NB4 (cell line): ENCODE measurements at regions not wholly inside any gene's neighbourhood (a gene's known extent, or its start where the extent isn't known, plus 50 kb on each side); places are given as distances from the start of the nearest gene placed in this dataset.

ENCODE experiments used
- MYC ChIP-seq: IDR thresholded peaks from 2 replicates; pipeline ENCODE4 v1.6.1; 2011; ENCODE audit warnings: low read depth, low read length
- POLR2A ChIP-seq: IDR thresholded peaks from 2 replicates; pipeline ENCODE4 v1.6.1; 2011; ENCODE audit warnings: mild to moderate bottlenecking; ENCODE audit not compliant: insufficient read length; ENCODE audit errors: extremely low read depth
- TF ChIP-seq, protein P1 (sequence below): IDR thresholded peaks from one replicate; pipeline ENCODE4 v1.5.1; 2012; ENCODE audit warnings: low read depth, low read length
- TF ChIP-seq, protein P2 (sequence below): IDR thresholded peaks from 2 replicates; pipeline ENCODE4 v1.6.1; 2011; ENCODE audit warnings: low read depth, low read length

DNA sequence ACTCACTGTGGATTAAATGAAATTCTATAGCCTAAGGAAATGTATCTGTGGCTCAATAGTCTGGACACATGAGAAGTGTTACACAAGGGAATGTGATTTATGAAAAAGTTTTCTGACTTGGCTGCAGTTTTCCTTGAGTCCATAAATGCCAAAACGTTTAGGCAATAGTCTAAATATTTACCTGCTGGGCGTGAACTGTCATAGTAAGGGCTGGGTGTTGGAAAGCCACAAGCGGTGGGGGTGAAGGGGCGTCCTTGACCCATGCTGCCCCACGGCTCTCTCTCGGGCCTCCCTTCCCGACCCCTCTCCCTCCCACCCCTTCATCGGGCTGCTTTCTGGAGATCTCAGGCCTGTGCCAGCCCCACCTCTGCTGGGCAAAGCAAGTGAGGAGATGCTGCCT, 223.7 kb downstream of the BUB3 start:
- TF ChIP-seq POLR2A (no peak), MYC (no peak)
- TF ChIP-seq, protein P1, sequence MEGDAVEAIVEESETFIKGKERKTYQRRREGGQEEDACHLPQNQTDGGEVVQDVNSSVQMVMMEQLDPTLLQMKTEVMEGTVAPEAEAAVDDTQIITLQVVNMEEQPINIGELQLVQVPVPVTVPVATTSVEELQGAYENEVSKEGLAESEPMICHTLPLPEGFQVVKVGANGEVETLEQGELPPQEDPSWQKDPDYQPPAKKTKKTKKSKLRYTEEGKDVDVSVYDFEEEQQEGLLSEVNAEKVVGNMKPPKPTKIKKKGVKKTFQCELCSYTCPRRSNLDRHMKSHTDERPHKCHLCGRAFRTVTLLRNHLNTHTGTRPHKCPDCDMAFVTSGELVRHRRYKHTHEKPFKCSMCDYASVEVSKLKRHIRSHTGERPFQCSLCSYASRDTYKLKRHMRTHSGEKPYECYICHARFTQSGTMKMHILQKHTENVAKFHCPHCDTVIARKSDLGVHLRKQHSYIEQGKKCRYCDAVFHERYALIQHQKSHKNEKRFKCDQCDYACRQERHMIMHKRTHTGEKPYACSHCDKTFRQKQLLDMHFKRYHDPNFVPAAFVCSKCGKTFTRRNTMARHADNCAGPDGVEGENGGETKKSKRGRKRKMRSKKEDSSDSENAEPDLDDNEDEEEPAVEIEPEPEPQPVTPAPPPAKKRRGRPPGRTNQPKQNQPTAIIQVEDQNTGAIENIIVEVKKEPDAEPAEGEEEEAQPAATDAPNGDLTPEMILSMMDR = no peak
- TF ChIP-seq, protein P2, sequence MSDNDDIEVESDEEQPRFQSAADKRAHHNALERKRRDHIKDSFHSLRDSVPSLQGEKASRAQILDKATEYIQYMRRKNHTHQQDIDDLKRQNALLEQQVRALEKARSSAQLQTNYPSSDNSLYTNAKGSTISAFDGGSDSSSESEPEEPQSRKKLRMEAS = no peak
